Pancreas (tissue), 10 donors: ENCODE measurements at regions not wholly inside any gene's neighbourhood (a gene's known extent, or its start where the extent isn't known, plus 50 kb on each side); places are given as distances from the start of the nearest gene placed in this dataset.
"Not testable (repeated sequence)": the region's sequence is repeated elsewhere in the genome, so short reads cannot be mapped to it uniquely, and the experiment has no call there.

Source experiments
- ATAC-seq, 4 donors: fragments of 200-7000 bp; cut with Tn5 transposase; one replicate each; pipeline versions ENCODE4 v1.8.0 to v1.9.1; 2020; ENCODE audit warnings: mild to moderate bottlenecking in 4 of 4, moderate library complexity in 4 of 4
- DNase-seq, 6 donors: peaks; one replicate each; pipeline ENCODE4 v3.0.0-alpha.2; 2020
- FAIRE-seq: peaks from 2 replicates; lab custom pipeline; 2012; peaks lifted over from hg19 to GRCh38; lab: Jason Lieb, UNC
- H3K27ac ChIP-seq, 4 donors: fragments of 200-600 bp; sonication (generic); 1 replicate in 3 of 4; 2 replicates in 1 of 4; pipeline versions ENCODE4 v1.5.0 to v1.8.0; 2020
- H3K27me3 ChIP-seq, 4 donors: fragments of 200-600 bp; one replicate each; pipeline ENCODE4 v1.8.0; 2021
- H3K36me3 ChIP-seq, 3 donors: fragments of 200-600 bp; sonication (generic) in 1 of 3; one replicate each; pipeline versions ENCODE4 v1.5.0 to v1.8.0; 2020 to 2021
- H3K4me1 ChIP-seq, 3 donors: fragments of 200-600 bp; one replicate each; pipeline ENCODE4 v1.8.0; 2021
- H3K4me3 ChIP-seq, 4 donors: fragments of 200-600 bp; sonication (generic) in 2 of 4; one replicate each; pipeline versions ENCODE4 v1.5.0 to v1.8.0; 2020 to 2021
- H3K9me3 ChIP-seq, 4 donors: fragments of 200-600 bp; one replicate each; pipeline ENCODE4 v1.8.0; 2021
- WGBS, 2 donors: extraction: QIAGEN DNeasy Blood & Tissue Kit; methylation state at CpG; one replicate each; pipeline ENCODE4 v1.1.7; 2013; 5-methylcytosine and 5-hydroxymethylcytosine counted together
- intact Hi-C, 3 donors: fragments of 100-400 bp; cut with DNase I; formaldehyde crosslinking; loops; one replicate each; pipeline versions ENCODE4 v1.11.1 to v1.14.2; 2022
- TF ChIP-seq, protein P1 (sequence below), 4 donors: fragments of 200-600 bp; sonication (generic) in 3 of 4; IDR thresholded peaks; one replicate each; pipeline versions ENCODE4 v1.5.0 to v1.8.0; 2021; ENCODE audit warnings: antibody characterized with exemption in 4 of 4
- donor health status: healthy with polysubstance abuse.
- donor health status: DM: no; HTN: no; CAD: no; lungs with moderate emphysema.
- donor health status: DM: no; HTN: no; CAD: no.
- donor health status: control.
- donor health status: control.
- donor health status: Bipolar disorder and iron deficiency.
- donor health status: DM: yes; HTN: yes; CAD: no.
- donor health status: DM: no; HTN: no; CAD: no.
- donor health status: DM: no; HTN: no; CAD: no.
- donor health status: DM: yes; HTN: yes; CAD: no.

DNA sequence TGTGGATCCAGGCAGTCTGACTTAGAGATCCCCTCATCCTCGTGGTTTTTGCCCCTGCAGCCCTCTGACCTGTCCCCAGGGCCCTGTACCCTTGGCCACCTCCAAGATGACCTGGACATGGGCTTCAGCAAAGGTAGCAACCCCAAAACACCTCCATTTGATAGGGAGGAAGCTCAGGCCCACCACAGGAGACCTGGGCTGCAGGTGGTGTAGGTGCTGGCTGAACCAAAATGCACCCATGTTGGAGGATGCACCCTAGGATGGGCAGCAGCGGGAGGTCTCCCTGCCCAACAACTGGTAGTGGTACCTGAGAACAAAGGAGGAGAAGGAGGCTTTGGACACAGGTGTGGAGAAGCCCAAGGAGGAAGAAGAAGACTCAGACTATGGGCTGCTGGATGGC, 188.7 kb downstream of the ZNF716 start:
- intact Hi-C loops, result no loop called here
- 13 to 21% methylated on average over 2 of the region's 2 CpGs for WGBS, 2 donors
- ATAC-seq (no peak), FAIRE-seq (no peak), DNase-seq (no peak)
- no peaks in the 10 kb centered on the region for H3K4me1 ChIP-seq
- no peaks in the 10 kb centered on the region for H3K36me3 ChIP-seq
- no peak overlapping the region for H3K4me3 ChIP-seq
- H3K27ac ChIP-seq, result no peak overlapping the region
- H3K9me3 ChIP-seq, result no peaks in the 10 kb centered on the region
- H3K27me3 ChIP-seq, result no peaks in the 10 kb centered on the region
- TF ChIP-seq, protein P1, sequence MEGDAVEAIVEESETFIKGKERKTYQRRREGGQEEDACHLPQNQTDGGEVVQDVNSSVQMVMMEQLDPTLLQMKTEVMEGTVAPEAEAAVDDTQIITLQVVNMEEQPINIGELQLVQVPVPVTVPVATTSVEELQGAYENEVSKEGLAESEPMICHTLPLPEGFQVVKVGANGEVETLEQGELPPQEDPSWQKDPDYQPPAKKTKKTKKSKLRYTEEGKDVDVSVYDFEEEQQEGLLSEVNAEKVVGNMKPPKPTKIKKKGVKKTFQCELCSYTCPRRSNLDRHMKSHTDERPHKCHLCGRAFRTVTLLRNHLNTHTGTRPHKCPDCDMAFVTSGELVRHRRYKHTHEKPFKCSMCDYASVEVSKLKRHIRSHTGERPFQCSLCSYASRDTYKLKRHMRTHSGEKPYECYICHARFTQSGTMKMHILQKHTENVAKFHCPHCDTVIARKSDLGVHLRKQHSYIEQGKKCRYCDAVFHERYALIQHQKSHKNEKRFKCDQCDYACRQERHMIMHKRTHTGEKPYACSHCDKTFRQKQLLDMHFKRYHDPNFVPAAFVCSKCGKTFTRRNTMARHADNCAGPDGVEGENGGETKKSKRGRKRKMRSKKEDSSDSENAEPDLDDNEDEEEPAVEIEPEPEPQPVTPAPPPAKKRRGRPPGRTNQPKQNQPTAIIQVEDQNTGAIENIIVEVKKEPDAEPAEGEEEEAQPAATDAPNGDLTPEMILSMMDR (IDR thresholded peaks at IDR 0.05), result no peak

DNA sequence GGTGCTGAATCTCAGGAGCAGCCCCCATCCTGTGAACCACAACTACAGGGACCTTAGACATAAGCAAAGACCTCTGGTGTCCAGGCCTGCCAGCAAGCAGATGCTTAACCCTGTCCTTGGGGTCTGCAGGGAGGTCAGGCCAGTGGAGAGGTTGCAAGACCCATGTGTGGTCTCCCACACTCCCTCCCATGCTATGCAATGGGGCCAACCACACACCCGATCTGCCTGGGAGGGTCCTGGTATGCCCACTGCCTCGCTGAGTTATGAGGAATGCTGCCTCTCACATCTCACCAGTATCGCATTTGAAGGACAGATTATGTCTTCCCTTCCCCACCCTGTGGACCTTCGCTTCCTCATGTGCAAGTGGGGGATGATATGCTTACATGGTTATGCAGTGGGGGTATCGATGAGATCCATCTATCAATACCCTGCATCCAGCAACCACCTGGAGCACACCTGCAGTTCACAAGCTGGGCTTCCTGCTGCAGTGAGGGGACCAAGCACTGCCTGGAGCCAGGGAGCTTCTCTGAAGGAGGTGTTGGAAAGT, 191.6 kb downstream of the ZNF716 start:
- TF ChIP-seq, protein P1 (IDR thresholded peaks at IDR 0.05), result no peak
- intact Hi-C loops, result no loop called here
- no peak for ATAC-seq
- no peaks in the 10 kb centered on the region for H3K9me3 ChIP-seq
- no peak overlapping the region for H3K27ac ChIP-seq
- H3K4me3 ChIP-seq, result no peak overlapping the region
- DNase-seq, result peak in 1 of 6 donors; percentile 30
- no peaks in the 10 kb centered on the region for H3K27me3 ChIP-seq
- no peaks in the 10 kb centered on the region for H3K4me1 ChIP-seq
- no peak for FAIRE-seq
- no peaks in the 10 kb centered on the region for H3K36me3 ChIP-seq
- WGBS, 2 donors, result 45 to 52% methylated on average over 5 of the region's 5 CpGs

DNA sequence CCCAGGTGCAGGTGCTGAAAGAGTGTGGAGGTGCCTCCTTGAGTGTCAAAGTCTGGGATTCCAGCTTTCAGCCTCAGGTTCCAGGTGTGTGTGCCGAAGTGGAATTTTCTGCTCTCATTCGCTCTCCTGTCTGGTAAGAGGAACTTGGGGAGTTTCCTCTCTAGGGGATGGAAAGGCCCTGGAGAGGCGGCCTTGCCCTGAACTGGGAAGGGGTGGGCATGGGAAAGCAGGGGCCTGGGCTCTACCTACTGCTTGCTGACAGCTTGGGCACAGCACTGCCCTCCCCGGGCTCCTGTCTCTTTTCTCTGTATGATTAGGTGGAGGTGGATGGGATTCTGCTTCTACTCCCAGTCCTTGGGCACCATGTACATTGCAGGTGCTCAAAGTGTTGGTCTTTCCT, 192.8 kb downstream of the ZNF716 start:
- no peak overlapping the region for H3K4me3 ChIP-seq
- H3K27ac ChIP-seq, result no peak overlapping the region
- H3K27me3 ChIP-seq, result no peaks in the 10 kb centered on the region
- whole genome bisulfite sequencing, 2 donors, result 50 to 57% methylated on average over 4 of the region's 4 CpGs
- DNase-seq (no peak), ATAC-seq (no peak), FAIRE-seq (no peak)
- no peaks in the 10 kb centered on the region for H3K36me3 ChIP-seq
- TF ChIP-seq, protein P1 (IDR thresholded peaks at IDR 0.05), result no peak
- H3K9me3 ChIP-seq, result no peaks in the 10 kb centered on the region
- intact Hi-C loops, result no loop called here
- no peaks in the 10 kb centered on the region for H3K4me1 ChIP-seq

DNA sequence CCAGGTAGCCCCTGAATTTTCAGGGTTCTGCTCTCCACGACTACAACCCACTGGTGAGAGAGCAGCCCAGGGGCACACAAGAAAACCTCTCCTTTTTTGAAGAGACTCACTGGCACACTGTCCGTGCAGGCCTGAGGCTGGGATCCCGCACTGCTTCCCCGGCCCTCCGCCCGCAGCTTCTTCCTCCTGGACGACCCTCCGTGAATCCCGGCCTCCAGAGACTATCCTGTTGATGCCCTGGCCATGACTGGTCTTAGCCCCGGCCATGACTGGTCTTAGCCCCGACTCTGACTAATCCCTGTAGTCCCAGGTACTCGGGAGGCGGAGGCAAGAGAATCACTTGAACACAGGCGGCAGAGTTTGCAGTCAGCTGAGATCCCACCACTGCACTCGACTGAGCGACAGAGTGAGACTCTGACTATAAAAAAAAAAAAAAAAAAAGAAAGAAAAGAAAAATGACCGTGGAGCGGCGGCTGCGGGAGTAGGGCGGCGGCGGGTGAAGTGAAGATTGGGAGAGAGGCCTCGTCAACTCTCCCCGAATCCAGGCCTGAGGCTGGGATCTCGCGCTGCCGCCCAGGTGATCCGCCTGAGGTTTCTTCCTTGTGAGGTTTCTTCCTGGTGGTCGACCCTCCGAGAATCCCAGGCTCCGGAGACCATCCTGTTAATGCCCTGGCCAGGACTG, 196.4 kb downstream of the ZNF716 start:
- Histone ChIP-seq H3K4me1 (no peaks in the 10 kb centered on the region), H3K4me3 (no peak overlapping the region), H3K27ac (no peak overlapping the region), H3K36me3 (no peaks in the 10 kb centered on the region), H3K9me3 (no peaks in the 10 kb centered on the region), H3K27me3 (no peaks in the 10 kb centered on the region)
- FAIRE-seq (no peak), ATAC-seq (no peak), DNase-seq (peak in 1 of 6 donors; percentile 26)
- intact Hi-C loops, result no loop called here
- 77 to 84% methylated on average over 30 to 32 of the region's 32 CpGs for WGBS, 2 donors
- TF ChIP-seq, protein P1 (IDR thresholded peaks at IDR 0.05), result no peak

DNA sequence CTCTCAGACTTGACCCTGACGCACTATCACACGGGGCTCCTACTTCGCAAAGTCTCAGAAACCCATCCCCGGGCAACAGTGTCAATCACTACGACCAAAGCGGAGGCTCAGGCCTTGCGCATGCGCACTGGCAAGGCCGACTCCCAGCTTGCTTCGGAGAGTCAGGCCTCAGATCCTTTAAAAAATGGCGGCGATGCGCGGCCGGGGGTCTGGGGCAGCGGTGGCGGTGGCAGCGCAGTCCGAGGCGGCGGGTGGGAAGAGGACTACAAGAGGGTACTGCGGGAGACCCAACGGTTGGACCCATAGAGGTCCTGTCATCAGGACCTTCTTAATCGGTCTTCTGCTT, 196.9 kb downstream of the ZNF716 start:
- ATAC-seq (no peak), DNase-seq (peak in 1 of 6 donors; percentile 51), FAIRE-seq (no peak)
- intact Hi-C loops, result no loop called here
- Histone ChIP-seq H3K9me3 (no peaks in the 10 kb centered on the region), H3K4me3 (no peak overlapping the region), H3K27me3 (no peaks in the 10 kb centered on the region), H3K36me3 (no peaks in the 10 kb centered on the region), H3K4me1 (no peaks in the 10 kb centered on the region), H3K27ac (no peak overlapping the region)
- TF ChIP-seq, protein P1 (IDR thresholded peaks at IDR 0.05), result no peak
- 84 to 87% methylated on average over 24 of the region's 24 CpGs for WGBS, 2 donors

DNA sequence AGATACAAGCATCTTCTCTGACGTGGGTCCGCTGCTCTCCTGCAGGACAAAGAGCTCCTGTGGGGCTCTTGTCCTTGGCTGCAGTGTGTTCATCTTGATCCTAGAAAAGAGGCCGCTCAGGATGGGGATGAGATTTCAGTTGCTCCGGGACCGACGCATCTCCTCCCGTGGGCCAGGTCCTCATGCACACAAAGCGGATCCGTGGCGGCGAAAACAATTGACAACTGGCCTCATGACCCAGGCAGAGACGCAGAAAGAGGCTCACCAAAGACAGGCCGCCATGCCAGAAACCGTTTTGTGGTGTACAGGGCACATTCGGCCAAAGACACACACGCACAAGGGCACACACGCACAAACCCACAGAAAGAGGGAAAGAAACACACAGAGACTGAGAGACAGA, 200.4 kb downstream of the ZNF716 start:
- H3K27ac ChIP-seq, H3K36me3 ChIP-seq, FAIRE-seq, H3K9me3 ChIP-seq, ATAC-seq, H3K4me1 ChIP-seq, DNase-seq, H3K27me3 ChIP-seq, H3K4me3 ChIP-seq, intact Hi-C loops: not testable (repeated sequence)
- WGBS, 2 donors, result 77 to 89% methylated on average over 17 of the region's 17 CpGs
